Caki2 (cell line): ENCODE measurements at regions not wholly inside any gene's neighbourhood (a gene's known extent, or its start where the extent isn't known, plus 50 kb on each side); places are given as distances from the start of the nearest gene placed in this dataset.

ENCODE experiments used
- DNase-seq: peaks from one replicate; pipeline ENCODE4 v3.0.0-alpha.2; 2015; ENCODE audit warnings: low read depth
- in situ Hi-C: cut with HindIII; loops from 2 replicates; pipeline ENCODE4 v1.10.0; 2016; ENCODE audit warnings: low sequenced_read_pairs, low pct_unique_long_range_greater_than_20kb, mixed read lengths

GRCh38 chr4:14269824-14270223 is 642.3 kb upstream of the BOD1L1 start:
- no peak for DNase-seq
- in situ Hi-C loops, result no loop called here

GRCh38 chr4:14272206-14272605 is 644.7 kb upstream of the BOD1L1 start:
- in situ Hi-C loops, result no loop called here
- no peak for DNase-seq

GRCh38 chr4:14277505-14277904 is 650.0 kb upstream of the BOD1L1 start:
- in situ Hi-C loops, result no loop called here
- DNase-seq, result no peak

GRCh38 chr4:14280567-14280966 is 653.0 kb upstream of the BOD1L1 start:
- in situ Hi-C loops, result no loop called here
- no peak for DNase-seq

- no peak for DNase-seq
- in situ Hi-C loops, result no loop called here
Observed at GRCh38 chr4:14284578-14284977, 657.1 kb upstream of the BOD1L1 start.

- DNase-seq, result no peak
- in situ Hi-C loops, result no loop called here
Observed at GRCh38 chr4:14289708-14290107, 662.2 kb upstream of the BOD1L1 start.

GRCh38 chr4:14293582-14293981 is 666.1 kb upstream of the BOD1L1 start:
- DNase-seq, result no peak
- in situ Hi-C loops, result no loop called here

GRCh38 chr4:14294611-14295010 is 667.1 kb upstream of the BOD1L1 start:
- DNase-seq, result no peak
- in situ Hi-C loops, result no loop called here

- in situ Hi-C loops, result no loop called here
- DNase-seq, result no peak
Observed at GRCh38 chr4:14299166-14299565, 671.6 kb upstream of the BOD1L1 start.

GRCh38 chr4:14302021-14302420 is 674.5 kb upstream of the BOD1L1 start:
- in situ Hi-C loops, result no loop called here
- DNase-seq, result no peak

GRCh38 chr4:14303856-14304255 is 676.3 kb upstream of the BOD1L1 start:
- in situ Hi-C loops, result no loop called here
- DNase-seq, result no peak

- DNase-seq, result no peak
- in situ Hi-C loops, result no loop called here
Observed at GRCh38 chr4:14308229-14308651, 680.7 kb upstream of the BOD1L1 start.

GRCh38 chr4:14309431-14309830 is 681.9 kb upstream of the BOD1L1 start:
- no peak for DNase-seq
- in situ Hi-C loops, result no loop called here

- in situ Hi-C loops, result no loop called here
Observed at GRCh38 chr4:14313757-14314156, 686.2 kb upstream of the BOD1L1 start.

GRCh38 chr4:14315129-14315528 is 687.2 kb upstream of the CPEB2 start:
- in situ Hi-C loops, result no loop called here
- no peak for DNase-seq

More at GRCh38 chr4:14313757-14314156, 686.2 kb upstream of the BOD1L1 start:
- no peak for DNase-seq

- DNase-seq, result no peak
- in situ Hi-C loops, result no loop called here
Observed at GRCh38 chr4:14317351-14317750, 684.9 kb upstream of the CPEB2 start.

GRCh38 chr4:14318671-14319070 is 683.6 kb upstream of the CPEB2 start:
- in situ Hi-C loops, result no loop called here
- no peak for DNase-seq

GRCh38 chr4:14321723-14322122 is 680.6 kb upstream of the CPEB2 start:
- in situ Hi-C loops, result no loop called here
- DNase-seq, result no peak

GRCh38 chr4:14323191-14323590 is 679.1 kb upstream of the CPEB2 start:
- in situ Hi-C loops, result no loop called here

GRCh38 chr4:14329228-14329627 is 673.1 kb upstream of the CPEB2 start:
- no peak for DNase-seq

More at GRCh38 chr4:14323191-14323590, 679.1 kb upstream of the CPEB2 start:
- DNase-seq, result no peak

GRCh38 chr4:14333616-14334015 is 668.7 kb upstream of the CPEB2 start:
- DNase-seq, result no peak
- in situ Hi-C loops, result no loop called here

More at GRCh38 chr4:14329228-14329627, 673.1 kb upstream of the CPEB2 start:
- in situ Hi-C loops, result no loop called here
